Gastrocnemius medialis (tissue), 4 donors: ENCODE measurements at regions not wholly inside any gene's neighbourhood (a gene's known extent, or its start where the extent isn't known, plus 50 kb on each side); places are given as distances from the start of the nearest gene placed in this dataset.
"Not testable (repeated sequence)": the region's sequence is repeated elsewhere in the genome, so short reads cannot be mapped to it uniquely, and the experiment has no call there.

Source experiments
- ATAC-seq, 2 donors: fragments of 150-250 bp; one replicate each; pipeline ENCODE4 v1.9.1; 2016
- DNase-seq, 2 donors: peaks; one replicate each; pipeline ENCODE4 v3.0.0-alpha.2; 2019
- H3K27ac ChIP-seq, 4 donors: fragments of 200-600 bp; sonication (generic); 1 replicate in 1 of 4; 2 replicates in 3 of 4; pipeline ENCODE4 v1.5.1; 2016 to 2018; ENCODE audit warnings: mild to moderate bottlenecking in 2 of 4, moderate library complexity in 1 of 4
- H3K27me3 ChIP-seq, 3 donors: fragments of 200-600 bp; sonication (generic) in 2 of 3; 1 replicate in 1 of 3; 2 replicates in 2 of 3; pipeline versions ENCODE4 v1.5.1 to v1.6.0; 2016 to 2019; ENCODE audit warnings: mild to moderate bottlenecking in 1 of 3, moderate library complexity in 1 of 3
- H3K36me3 ChIP-seq, 2 donors: fragments of 200-600 bp; sonication (generic) in 1 of 2; one replicate each; pipeline ENCODE4 v1.5.1; 2017 to 2018
- H3K4me1 ChIP-seq, 2 donors: fragments of 200-600 bp; sonication (generic) in 1 of 2; one replicate each; pipeline ENCODE4 v1.5.1; 2016 to 2017; ENCODE audit warnings: mild to moderate bottlenecking in 2 of 2
- H3K4me3 ChIP-seq, 4 donors: fragments of 200-600 bp; sonication (generic) in 3 of 4; 1 replicate in 1 of 4; 2 replicates in 3 of 4; pipeline ENCODE4 v1.5.1; 2016 to 2019; ENCODE audit warnings: mild to moderate bottlenecking in 2 of 4
- H3K9me3 ChIP-seq, 3 donors: fragments of 200-600 bp; sonication (generic) in 2 of 3; 1 replicate in 1 of 3; 2 replicates in 2 of 3; pipeline ENCODE4 v1.5.1; 2016 to 2019
- CTCF ChIP-seq, 5 experiments: fragments of 450-650 bp in 3 of 5; fragments of 200-600 bp in 2 of 5; sonication (generic) in 2 of 5; IDR thresholded peaks in 4 of 5; conservative IDR thresholded peaks in 1 of 5; 1 replicate in 4 of 5; 2 replicates in 1 of 5; pipeline ENCODE4 v1.5.1; 2016 to 2019; ENCODE audit warnings: antibody characterized with exemption in 5 of 5, mild to moderate bottlenecking in 3 of 5, moderate library complexity in 3 of 5
- POLR2A ChIP-seq, 2 donors: fragments of 450-650 bp; IDR thresholded peaks; one replicate each; pipeline ENCODE4 v1.6.1; 2017; ENCODE audit warnings: antibody characterized with exemption in 2 of 2, mild to moderate bottlenecking in 2 of 2, moderate library complexity in 2 of 2
- in situ Hi-C, 4 donors: fragments of 200-750 bp; cut with MboI; loops; one replicate each; pipeline versions ENCODE4 v1.15.0 to v1.8.0; 2017; ENCODE audit warnings: low sequenced_read_pairs in 4 of 4
- intact Hi-C: fragments of 100-400 bp; cut with DNase I; formaldehyde crosslinking; loops from one replicate; pipeline ENCODE4 v1.15.1; 2023; ENCODE audit warnings: low total_unique reads

GRCh38 chr1:214141486-214141885, 139.5 kb upstream of the SMYD2 start:
- intact Hi-C loops (no loop called here), in situ Hi-C loops (loop anchor here in 3 of 4 donors (25.0 kb wide), 2 partner anchors 779 to 904 kb away; no protein-coding TSS in a partner anchor)

GRCh38 chr1:214143006-214143992, 137.7 kb upstream of the SMYD2 start:
- no peaks in the 10 kb centered on the region for H3K4me1 ChIP-seq
- ATAC-seq (no peak), DNase-seq (no peak)
- H3K27ac ChIP-seq, result no peak overlapping the region
- H3K36me3 ChIP-seq, result no peaks in the 10 kb centered on the region
- H3K27me3 ChIP-seq, result no peaks in the 10 kb centered on the region
- intact Hi-C loops, result no loop called here
- in situ Hi-C loops, result loop anchor here in 3 of 4 donors (25.0 kb wide), 2 partner anchors 781 to 906 kb away; no protein-coding TSS in a partner anchor
- no peak overlapping the region for H3K4me3 ChIP-seq
- TF ChIP-seq CTCF (IDR thresholded peaks at IDR 0.05 in 4 of 5, conservative IDR thresholded peaks at IDR 0.05 in 1 of 5), result no peak
- no peak for TF ChIP-seq POLR2A (IDR thresholded peaks at IDR 0.05)
- H3K9me3 ChIP-seq, result no peaks in the 10 kb centered on the region

More at GRCh38 chr1:214141486-214141885, 139.5 kb upstream of the SMYD2 start:
- no peak overlapping the region for H3K4me3 ChIP-seq
- no peak for TF ChIP-seq CTCF (IDR thresholded peaks at IDR 0.05 in 4 of 5, conservative IDR thresholded peaks at IDR 0.05 in 1 of 5)
- TF ChIP-seq POLR2A (IDR thresholded peaks at IDR 0.05), result no peak
- no peaks in the 10 kb centered on the region for H3K36me3 ChIP-seq
- H3K4me1 ChIP-seq, result no peaks in the 10 kb centered on the region
- H3K9me3 ChIP-seq, result no peaks in the 10 kb centered on the region
- no peak for ATAC-seq
- H3K27me3 ChIP-seq, result no peaks in the 10 kb centered on the region
- H3K27ac ChIP-seq, result no peak overlapping the region
- no peak for DNase-seq

DNA sequence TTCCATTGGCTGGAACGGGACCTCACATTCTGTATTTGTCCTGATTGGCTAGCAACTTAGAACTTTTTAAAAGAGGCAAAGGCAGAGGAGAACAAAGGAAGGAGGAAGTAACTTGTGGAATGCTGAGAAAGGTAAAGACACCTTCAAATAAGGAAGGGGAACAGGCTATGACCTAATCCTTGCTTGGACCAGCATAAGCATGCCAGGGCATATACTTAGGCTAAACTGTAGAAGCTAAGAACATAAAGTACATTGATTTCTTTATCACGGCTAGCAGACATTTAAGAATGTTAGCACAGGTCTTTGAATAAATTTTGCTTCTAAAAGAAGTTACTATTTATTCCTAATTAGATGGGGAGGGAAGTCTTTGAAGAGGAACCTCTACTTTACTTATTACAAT, 136.4 kb upstream of the SMYD2 start:
- ATAC-seq, intact Hi-C loops, H3K36me3 ChIP-seq, H3K27ac ChIP-seq, H3K27me3 ChIP-seq, H3K4me3 ChIP-seq, H3K9me3 ChIP-seq, H3K4me1 ChIP-seq, DNase-seq: not testable (repeated sequence)
- in situ Hi-C loops, result loop anchor here in 3 of 4 donors (25.0 kb wide), 2 partner anchors 782 to 907 kb away; no protein-coding TSS in a partner anchor

- TF ChIP-seq CTCF (IDR thresholded peaks at IDR 0.05 in 4 of 5, conservative IDR thresholded peaks at IDR 0.05 in 1 of 5) (no peak), POLR2A (IDR thresholded peaks at IDR 0.05) (no peak)
- Histone ChIP-seq H3K4me1 (no peaks in the 10 kb centered on the region), H3K27ac (no peak overlapping the region), H3K27me3 (no peaks in the 10 kb centered on the region), H3K9me3 (no peaks in the 10 kb centered on the region), H3K36me3 (no peaks in the 10 kb centered on the region), H3K4me3 (no peak overlapping the region)
- ATAC-seq (no peak), DNase-seq (no peak)
- in situ Hi-C loops (loop anchor here in 3 of 4 donors (25.0 kb wide), 2 partner anchors 784 to 909 kb away; no protein-coding TSS in a partner anchor), intact Hi-C loops (no loop called here)
These were observed 134.4 kb upstream of the SMYD2 start for GRCh38 chr1:214146523-214146922.

DNA sequence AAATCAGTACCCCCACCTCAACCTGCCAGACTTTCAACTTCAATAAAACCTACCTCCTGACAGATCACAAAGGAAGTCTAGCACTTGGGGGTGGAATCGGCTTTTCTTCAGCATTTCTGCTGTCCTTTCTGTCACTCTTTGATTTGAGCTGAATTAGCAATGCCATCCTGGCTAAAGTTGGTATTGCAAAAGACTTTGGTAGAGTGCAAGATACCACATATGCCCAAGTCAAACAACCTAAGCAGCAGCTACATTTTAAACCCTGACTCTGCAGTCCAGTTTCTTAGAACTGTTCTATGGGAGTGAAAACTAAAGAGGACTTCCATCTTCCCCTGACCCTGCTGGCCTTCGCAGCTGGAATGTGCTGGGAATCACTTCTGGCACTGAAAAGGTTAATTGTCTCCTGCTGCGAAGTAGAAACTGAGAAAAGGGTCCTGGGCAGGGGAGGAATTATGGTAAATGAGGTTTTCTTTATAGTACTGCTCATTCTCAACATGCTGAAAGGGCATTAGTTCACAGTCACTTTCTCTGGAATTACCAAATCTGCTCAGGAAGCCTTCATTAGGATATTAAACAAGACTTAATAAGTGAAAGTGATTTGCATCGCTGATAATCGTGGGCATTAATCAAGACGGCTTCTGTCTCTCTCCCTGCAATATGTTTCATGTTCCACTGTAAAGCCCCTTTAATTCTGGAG, 126.2 kb upstream of the SMYD2 start:
- no peak overlapping the region for H3K27ac ChIP-seq
- H3K9me3 ChIP-seq, result no peaks in the 10 kb centered on the region
- TF ChIP-seq POLR2A (IDR thresholded peaks at IDR 0.05) (no peak), CTCF (IDR thresholded peaks at IDR 0.05 in 4 of 5, conservative IDR thresholded peaks at IDR 0.05 in 1 of 5) (no peak)
- no peaks in the 10 kb centered on the region for H3K27me3 ChIP-seq
- no peak overlapping the region for H3K4me3 ChIP-seq
- intact Hi-C loops (no loop called here), in situ Hi-C loops (no loop called here)
- ATAC-seq (no peak), DNase-seq (no peak)
- H3K36me3 ChIP-seq, result no peaks in the 10 kb centered on the region
- no peaks in the 10 kb centered on the region for H3K4me1 ChIP-seq
